HG03139 (cell line): ENCODE measurements at regions not wholly inside any gene's neighbourhood (a gene's known extent, or its start where the extent isn't known, plus 50 kb on each side); places are given as distances from the start of the nearest gene placed in this dataset.

Source experiments
- ATAC-seq: cut with Tn5 transposase; IDR thresholded peaks from one replicate; pipeline ENCODE4 v1.9.1; 2021; ENCODE audit not compliant: unreplicated experiment

DNA sequence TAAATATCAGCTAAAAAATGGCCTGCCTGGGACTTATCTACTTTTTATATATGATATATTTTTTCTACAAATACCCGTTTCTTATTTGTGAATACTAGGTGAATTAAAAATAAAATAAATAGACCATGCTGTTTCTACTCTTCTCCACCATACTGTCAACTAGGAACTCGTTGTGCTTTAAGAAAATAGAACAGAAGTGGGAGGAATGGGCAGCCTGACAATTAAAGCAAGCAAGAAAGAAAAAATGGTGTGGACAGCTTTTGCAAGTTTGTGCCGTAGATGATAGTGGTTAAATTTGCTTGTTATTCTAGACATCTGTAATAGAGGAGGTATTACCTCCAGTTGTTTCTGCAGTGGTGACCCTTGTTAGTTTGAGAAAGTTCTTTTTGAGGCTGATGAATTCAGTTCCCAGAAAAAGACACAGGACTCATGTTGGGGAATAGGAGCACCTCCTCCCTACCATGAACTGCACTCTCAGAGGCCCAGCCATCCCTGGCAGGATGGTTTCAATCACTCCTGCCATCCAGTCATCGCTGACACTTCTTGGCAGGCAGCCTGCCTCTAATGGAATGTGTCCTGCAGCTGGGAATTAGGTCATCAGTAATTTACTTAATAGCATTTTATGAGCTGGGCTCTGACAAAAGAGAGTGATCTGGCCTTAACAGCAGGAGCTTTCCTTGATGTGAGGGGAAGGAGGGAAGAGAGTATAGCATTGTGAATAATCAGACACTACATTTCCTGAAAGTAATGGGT is 105.0 kb upstream of the GAP43 start:
- ATAC-seq: no peak

DNA sequence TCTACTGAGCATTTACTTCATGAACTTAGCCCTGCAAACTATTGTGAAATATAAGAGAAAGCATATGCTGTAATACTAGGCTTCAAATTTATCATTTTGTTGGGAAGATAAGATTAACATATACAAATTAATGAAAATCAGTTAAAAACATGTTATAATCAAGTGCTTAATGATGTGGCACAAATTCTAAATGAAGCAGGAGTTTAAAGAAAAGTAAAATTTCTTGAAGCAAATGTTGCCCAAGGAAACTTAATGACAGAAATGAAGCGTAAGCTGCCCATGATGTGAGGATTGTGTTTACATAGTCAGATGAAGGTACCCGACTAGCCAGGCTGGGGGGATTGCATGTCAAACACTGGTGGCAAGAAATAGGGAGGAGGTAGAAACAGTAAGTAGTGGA is 103.1 kb upstream of the GAP43 start:
- no peak for ATAC-seq

DNA sequence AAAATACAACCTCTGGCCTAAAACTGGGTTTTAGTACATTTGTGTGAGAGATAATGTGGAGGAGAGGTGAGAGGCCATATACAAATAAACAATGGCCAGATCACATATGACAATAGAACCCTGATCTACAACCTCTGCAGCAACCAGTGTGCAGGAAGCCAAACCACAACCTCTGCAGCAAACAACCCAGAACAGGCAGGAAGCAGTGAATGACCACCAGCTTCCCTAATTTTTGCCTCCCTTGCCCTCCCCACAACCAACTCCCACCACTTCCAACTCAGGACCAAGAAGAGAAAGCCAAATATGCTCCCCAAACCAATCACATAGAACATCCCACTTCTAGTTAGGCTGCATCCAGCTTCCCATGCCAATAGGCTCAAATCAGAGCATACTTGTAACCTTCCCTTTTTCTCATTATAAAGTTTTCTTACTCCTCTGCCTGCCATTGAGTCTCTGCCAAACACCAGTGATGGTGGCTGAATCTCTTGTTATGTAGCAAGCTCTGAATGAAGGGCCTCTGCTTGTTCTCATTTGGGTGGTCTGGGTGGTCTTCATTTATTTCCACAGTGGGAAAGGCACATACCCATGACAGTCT is 102.6 kb upstream of the GAP43 start:
- no peak for ATAC-seq

DNA sequence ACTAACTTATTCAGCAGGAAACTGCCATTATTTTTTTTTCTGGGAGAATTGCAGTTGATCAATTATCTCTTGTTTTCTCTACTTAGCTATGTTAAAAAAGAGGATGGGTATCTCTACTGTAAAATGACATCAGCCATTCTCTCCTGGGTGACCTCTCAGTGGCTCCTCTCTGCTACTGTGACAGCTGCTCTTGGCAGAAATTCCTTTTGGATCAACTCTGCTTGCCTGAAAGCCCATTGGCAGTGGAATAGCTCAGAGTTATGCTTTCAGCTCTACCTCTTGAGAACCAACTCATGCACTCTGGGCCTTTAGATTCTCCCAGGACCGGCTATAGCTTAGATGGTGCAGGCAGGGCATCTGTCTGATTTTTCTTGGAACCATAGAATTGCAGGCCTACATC is 99.9 kb upstream of the GAP43 start:
- ATAC-seq: no peak

DNA sequence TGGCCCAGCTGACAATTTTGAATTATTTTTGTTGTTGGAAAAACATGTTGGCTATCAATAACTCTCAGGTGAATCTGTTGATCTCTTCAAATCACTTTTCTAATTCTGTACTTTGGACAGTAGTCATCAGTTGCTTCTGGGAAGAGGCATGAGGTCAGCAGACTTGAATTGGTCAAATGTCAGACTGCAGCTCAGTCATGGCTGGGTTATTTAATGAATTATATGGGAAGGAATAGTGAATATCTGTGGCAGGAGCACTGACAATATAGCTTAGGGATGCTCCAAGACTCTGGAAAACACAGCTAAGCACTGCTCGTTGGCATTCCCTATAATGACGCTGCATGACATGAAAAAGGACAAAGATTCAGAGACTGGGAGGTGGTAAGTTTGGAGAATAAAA is 98.8 kb upstream of the GAP43 start:
- no peak for ATAC-seq

DNA sequence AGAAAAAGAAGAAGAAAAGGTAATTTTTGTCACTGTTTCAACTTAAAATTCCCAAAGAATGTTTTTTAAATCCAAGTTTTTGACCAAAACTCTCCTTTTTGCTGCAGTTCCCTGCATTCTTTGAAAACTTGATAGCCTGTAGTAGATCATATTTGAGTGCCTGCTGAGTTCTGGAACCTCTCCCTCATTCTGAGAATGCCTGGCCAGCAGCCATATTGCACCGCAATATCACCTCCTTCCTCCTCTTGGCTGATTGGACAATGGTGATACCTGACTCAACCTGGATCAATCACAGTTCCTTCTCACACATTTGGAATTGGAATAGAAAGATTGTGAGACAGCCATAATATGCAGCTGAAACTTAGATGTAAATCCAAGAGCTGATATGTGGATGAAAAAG is 97.6 kb upstream of the GAP43 start:
- no peak for ATAC-seq

DNA sequence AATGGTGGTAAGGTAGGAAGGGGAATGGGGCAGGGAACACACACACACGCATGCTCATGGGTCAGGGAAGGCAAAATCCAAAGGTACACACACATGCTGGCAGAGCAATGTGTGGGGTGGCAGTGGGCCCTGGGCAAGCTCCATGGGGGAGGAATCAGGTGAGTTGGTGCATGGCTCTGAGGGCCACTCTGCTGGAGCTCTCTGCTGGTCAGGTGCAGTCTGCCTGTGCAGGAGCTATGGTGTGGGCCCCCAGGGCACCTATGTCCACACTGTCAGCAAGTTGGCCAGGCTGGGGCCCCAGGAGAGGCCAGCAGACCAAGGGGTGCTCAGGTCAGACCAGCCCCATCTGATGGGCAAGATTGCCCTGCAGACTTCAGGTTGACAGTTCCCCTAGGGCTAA is 90.1 kb upstream of the GAP43 start:
- ATAC-seq: no peak

DNA sequence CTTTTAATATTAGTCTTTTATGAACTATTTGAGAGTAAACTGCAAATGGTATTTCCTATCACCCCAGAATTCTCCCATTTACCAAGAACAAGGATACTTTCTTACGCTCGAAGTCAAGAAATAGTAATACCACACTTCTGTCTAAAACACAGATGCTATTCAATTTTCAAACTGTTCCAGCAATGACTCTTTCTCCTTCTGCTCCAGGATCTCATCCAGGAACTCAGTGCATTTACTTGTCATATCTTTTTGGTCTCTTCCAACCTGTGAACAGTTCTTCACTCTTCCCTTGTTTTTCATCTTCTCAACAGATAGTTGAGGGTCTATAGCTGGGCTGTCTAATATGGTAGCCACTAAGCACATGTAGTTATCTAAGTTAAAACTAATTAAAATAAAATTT is 87.1 kb upstream of the GAP43 start:
- ATAC-seq: no peak

DNA sequence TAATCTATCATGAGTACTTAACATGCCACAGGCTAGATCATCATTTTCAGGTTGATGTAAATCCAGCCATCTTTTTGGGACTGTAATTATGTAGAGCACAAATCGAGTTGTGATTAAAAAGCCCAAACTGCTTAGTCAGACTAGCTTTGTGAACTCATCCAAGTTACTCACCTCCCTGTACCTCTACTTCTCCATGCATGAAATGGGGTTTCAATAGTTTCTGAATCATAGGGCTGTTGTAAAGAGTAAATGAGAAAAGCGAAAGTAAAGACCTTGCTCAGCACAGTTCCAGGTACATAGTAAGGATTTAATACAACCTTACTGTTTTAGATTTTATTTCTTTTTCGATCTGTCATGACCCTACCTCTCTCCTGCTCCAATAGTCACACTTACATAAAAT is 85.6 kb upstream of the GAP43 start:
- ATAC-seq: no peak

DNA sequence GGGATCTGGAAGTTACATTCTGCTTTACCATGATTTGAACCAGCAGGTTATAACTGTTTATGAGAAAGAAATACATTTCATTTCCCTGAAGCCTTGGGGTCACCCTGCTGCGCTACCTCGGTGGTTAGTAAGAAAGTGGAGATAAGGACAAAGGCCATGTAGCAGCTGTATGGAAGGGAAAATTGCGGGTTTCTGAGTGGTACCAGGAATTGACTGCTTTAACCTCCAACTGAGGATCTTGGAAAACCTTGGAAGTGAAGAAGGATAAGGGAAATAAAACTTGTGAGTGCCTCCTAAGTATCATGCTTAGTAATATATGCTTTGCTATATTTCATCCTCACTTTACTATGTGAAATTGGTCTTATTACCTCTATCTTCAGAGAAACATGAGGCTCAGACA is 76.1 kb upstream of the GAP43 start:
- ATAC-seq: no peak

DNA sequence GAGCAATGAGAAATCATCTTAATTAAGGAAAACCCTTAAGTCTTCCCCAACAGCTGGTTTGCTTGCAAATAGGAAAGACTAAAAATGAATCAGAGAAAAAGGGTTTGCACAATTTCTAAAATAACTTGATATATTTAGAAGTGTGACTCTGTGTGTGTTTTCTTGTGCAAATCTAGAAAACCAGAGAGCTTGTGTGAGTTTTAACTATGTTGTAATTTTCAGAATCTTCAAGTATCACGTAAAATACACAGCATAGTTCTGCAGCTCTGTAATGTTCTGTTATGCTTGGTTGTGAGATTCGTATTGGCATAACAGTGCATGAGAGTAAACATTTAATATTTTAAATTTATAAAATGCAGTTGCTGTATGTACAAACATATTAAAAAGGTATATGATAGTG is 74.7 kb upstream of the GAP43 start:
- no peak for ATAC-seq

DNA sequence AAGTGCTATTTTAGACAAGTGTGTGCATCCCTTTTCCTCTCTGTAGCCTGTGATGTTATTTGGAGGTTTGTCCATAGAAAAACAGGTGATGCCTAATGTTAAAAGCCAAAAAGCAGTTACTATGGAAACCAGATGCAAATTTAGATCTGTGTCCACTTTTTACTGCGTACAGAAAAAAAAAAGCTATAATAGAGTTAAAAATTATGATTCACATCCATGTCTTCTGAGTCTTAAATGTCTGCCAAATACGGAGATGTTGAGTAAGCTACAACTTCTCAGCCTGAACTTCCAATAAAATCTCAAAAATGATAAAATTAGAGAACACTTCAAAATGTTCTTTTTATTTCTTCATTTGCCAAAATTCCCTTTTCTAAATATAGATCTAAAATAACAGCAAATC is 74.2 kb upstream of the GAP43 start:
- no peak for ATAC-seq

DNA sequence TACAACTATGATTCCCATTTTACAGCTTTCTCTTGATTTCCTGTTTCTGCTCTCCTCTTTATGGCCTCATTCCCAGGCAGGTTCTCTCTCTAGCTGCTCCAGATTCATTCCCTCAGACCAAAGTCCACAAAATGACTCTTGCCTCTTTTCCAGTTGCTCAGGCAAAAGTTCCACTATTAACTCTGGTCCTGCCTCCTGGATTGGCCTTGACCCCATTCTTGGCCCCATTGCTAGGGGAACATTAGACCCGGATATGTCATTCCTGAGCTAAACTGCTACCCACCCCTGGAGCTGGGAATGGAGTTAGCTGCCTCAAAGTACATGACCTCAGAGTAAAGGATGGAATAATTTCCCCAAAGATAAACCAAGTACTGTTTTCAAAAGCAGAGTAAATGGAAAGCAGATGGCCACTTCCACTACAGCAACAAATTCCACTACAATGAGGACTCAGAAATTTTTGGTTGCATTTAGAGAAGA is 73.0 kb upstream of the GAP43 start:
- no peak for ATAC-seq

DNA sequence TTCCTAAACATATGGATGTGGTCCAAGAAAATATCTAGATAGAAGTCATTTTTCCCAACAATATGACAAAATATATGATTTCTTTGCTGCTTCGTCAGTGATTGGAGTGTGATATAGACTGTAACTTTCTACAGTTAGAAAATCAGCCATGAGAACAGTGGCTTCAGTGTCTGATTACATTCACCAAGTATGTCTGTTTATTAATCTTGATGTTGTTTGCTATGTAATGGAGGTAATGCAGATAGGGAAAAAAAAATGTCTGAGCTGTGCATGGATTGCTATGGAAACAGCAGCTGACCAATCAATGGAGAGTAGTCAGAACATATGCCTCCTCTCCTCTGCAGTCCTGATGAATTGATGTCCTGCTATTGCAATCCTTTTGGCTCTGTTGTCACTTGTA is 72.3 kb upstream of the GAP43 start:
- no peak for ATAC-seq

DNA sequence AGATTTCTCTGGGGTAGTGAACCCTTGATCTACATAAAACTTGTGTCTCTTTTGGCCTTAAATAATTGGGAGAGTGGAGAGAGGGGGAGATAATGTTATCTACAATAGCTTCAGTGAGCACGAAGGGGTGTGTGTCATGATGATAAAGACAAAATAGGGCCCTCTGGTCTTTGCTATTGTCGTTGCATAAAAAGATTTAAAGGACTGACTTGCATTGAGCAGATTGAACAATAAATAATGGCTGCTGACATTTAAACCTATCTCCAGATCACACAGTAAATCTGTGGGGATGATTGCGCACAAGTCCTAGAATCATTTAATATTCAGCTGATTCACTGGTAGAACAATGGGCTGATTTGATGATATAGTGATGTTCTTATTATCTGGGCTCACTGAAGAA is 71.3 kb upstream of the GAP43 start:
- ATAC-seq: no peak

DNA sequence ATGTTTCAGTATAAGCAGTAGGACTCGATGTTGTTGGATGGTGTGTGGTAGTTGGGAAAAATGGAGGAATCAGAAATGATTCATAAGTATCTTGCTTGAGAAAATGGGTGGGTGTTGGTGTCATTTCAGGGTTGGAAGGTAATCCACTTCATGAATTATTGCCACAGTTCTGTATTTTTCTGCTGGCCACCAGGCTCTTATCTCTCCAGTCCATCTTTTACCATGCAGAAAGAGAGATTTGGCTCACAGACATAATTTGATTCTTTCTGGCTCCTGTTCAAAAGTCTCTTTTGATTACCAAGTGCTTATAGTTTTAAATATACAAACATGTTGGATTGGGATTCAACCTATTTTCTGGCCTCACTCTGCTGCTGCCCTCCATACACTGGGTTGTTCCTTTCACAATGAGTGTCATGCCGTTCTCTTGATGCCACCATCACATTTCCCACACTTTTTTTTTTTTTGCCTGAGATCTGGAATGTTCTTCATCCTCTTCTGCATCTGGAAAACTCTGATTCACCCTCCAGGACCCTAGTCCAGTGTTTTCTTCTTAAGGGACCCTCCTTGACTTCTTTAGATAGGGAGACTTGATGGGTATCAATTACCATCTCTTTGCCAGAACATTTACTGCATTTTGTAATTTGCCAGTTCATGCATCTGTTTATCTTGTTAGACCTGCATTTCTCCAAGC is 69.4 kb upstream of the GAP43 start:
- no peak for ATAC-seq

DNA sequence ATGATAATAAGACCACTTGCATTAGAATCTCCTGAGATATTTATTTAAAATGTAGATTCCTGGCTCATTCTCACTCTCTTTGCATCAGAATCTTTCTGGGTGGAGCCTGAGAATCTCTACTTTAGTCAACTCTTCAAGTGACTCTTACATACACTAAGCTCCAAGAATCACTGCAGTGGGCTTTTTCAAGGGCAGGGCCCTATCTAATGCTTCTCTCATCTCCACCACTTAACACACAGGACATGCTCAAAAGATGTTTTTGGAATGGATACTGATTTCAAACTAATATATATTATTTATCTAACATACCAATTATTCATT is 68.9 kb upstream of the GAP43 start:
- no peak for ATAC-seq

DNA sequence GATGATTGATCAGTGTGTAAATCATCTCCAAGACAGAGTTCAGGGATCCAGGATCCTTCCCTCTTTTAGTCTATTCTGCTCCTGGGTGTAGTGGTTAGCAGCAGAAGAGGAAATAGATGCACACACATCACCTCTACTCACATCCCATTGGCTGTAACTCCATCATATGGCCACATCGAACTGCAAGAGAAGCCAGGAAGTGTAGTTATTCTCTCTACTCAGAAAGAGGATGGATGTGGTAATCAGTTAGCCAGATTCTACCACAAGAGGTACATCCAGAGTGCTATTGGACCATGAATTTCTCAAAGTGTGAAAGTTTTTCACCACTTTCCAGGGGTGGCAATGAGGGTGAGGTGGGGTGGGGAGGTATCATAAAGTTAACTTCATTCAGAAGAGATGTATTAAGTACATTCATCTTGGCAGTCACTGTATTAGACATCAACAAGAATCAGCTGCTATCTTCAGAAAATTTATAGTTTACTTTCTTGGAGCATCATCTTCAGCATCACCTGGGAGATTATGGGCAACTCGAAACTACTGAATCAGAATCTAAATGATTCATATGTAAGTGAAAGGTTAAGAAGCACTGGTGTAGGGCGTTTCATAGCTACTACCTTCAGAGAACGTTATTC is 60.6 kb upstream of the GAP43 start:
- ATAC-seq: no peak

DNA sequence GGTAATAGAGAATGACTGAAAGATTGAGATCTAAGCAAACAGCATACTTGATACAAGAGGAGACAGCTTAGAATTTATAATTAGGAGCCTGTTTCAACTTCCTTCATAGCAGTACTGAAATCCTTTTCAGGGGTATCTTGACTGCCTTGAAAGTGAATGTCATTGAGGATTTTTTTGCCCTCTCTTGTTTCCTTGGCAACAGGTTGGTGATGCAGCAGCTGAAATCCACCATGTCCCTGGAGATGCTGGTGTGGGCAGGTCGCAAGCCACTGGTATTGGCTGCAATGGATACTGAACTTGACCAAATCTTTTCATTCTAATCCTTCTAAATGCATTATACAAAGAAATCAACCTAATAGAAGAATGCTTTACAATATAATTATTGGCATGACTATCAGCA is 59.3 kb upstream of the GAP43 start:
- ATAC-seq: no peak

DNA sequence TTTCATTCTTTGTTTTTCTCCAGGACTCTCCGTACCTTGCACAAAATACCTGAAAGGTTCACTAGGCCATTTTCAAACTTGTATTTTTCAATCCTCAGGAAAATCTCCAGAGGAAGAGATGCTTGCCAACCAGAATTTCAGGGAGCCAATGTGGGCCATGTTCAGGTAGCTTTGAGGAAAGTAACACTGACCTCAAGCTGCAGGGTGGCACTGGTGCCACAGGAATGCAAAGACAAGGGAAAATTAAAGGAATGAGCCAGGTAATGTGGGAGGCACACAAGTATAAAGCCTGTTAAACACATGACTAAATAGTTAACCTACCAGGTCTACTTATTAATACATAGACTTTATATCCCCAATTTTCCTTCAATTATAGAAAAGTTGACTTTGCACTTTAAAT is 51.9 kb upstream of the GAP43 start:
- ATAC-seq: no peak
